Mesenchymal stem cell (in vitro differentiated cells and primary cell): ENCODE measurements at regions not wholly inside any gene's neighbourhood (a gene's known extent, or its start where the extent isn't known, plus 50 kb on each side); places are given as distances from the start of the nearest gene placed in this dataset.

Experiments
- DNase-seq: peaks from one replicate; pipeline ENCODE4 v3.0.0-alpha.2; 2013
- H2AFZ ChIP-seq: one replicate; pipeline ENCODE4 v1.6.1; 2013; ENCODE audit warnings: low read depth, mild to moderate bottlenecking, control low read depth, inconsistent platforms, low read length, moderate library complexity
- H2AK5ac ChIP-seq: 2 replicates; pipeline ENCODE4 v1.6.1; 2013; ENCODE audit warnings: low read length, moderate library complexity, mild to moderate bottlenecking, inconsistent platforms; ENCODE audit not compliant: severe bottlenecking
- H2BK120ac ChIP-seq: one replicate; pipeline ENCODE4 v1.6.1; 2013; ENCODE audit warnings: low read depth, mild to moderate bottlenecking, inconsistent platforms, low read length, moderate library complexity
- H2BK12ac ChIP-seq, 2 experiments: one replicate each; pipeline ENCODE4 v1.6.1; 2013; ENCODE audit warnings: inconsistent platforms in 2 of 2, low read length in 2 of 2, mild to moderate bottlenecking in 2 of 2, moderate library complexity in 2 of 2, control low read depth in 1 of 2
- H2BK15ac ChIP-seq: one replicate; pipeline ENCODE4 v1.6.1; 2013; ENCODE audit warnings: mild to moderate bottlenecking, low read depth, inconsistent platforms; ENCODE audit not compliant: poor library complexity, severe bottlenecking
- H2BK5ac ChIP-seq: 2 replicates; pipeline ENCODE4 v1.6.1; 2013; ENCODE audit warnings: low read depth, mild to moderate bottlenecking, low read length, control low read depth, inconsistent platforms; ENCODE audit not compliant: poor library complexity, severe bottlenecking
- H3K14ac ChIP-seq, 2 experiments: one replicate each; pipeline ENCODE4 v1.6.1; 2013; ENCODE audit warnings: inconsistent platforms in 2 of 2, low read length in 2 of 2, control low read depth in 1 of 2, mild to moderate bottlenecking in 1 of 2, moderate library complexity in 1 of 2
- H3K18ac ChIP-seq, 2 experiments: one replicate each; pipeline ENCODE4 v1.6.1; 2013; ENCODE audit warnings: inconsistent platforms in 2 of 2, low read length in 2 of 2, control low read depth in 1 of 2, low read depth in 1 of 2, mild to moderate bottlenecking in 1 of 2
- H3K23ac ChIP-seq, 2 experiments: one replicate each; pipeline ENCODE4 v1.6.1; 2013; ENCODE audit warnings: inconsistent platforms in 2 of 2, low read length in 2 of 2, mild to moderate bottlenecking in 2 of 2, moderate library complexity in 2 of 2, control low read depth in 1 of 2
- H3K27ac ChIP-seq: 2 replicates; pipeline ENCODE4 v1.5.1; 2013; ENCODE audit warnings: mild to moderate bottlenecking, moderate library complexity, low read length, control low read depth, inconsistent platforms; ENCODE audit not compliant: poor library complexity, severe bottlenecking
- H3K27me3 ChIP-seq, 2 experiments: 2 replicates each; pipeline versions ENCODE4 v1.6.1 to v1.7.0; 2013; ENCODE audit warnings: low read length in 2 of 2, mild to moderate bottlenecking in 2 of 2, moderate library complexity in 2 of 2, control low read depth in 1 of 2, inconsistent platforms in 1 of 2; ENCODE audit not compliant: control insufficient read depth in 1 of 2, insufficient read depth in 1 of 2
- H3K36me3 ChIP-seq, 2 experiments: 2 replicates each; pipeline versions ENCODE4 v1.6.1 to v1.7.0; 2013; ENCODE audit warnings: low read length in 2 of 2, control low read depth in 1 of 2, inconsistent platforms in 1 of 2, low read depth in 1 of 2, mild to moderate bottlenecking in 1 of 2; ENCODE audit not compliant: insufficient read depth in 2 of 2, control insufficient read depth in 1 of 2
- H3K4ac ChIP-seq, 2 experiments: one replicate each; pipeline ENCODE4 v1.6.1; 2013; ENCODE audit warnings: inconsistent platforms in 2 of 2, low read length in 2 of 2, mild to moderate bottlenecking in 2 of 2, moderate library complexity in 2 of 2, control low read depth in 1 of 2, low read depth in 1 of 2
- H3K4me1 ChIP-seq: 2 replicates; pipeline ENCODE4 v1.6.1; 2013; ENCODE audit warnings: low read depth, low read length, control low read depth; ENCODE audit not compliant: control insufficient read depth, insufficient read depth
- H3K4me2 ChIP-seq: 2 replicates; pipeline ENCODE4 v1.6.1; 2013; ENCODE audit warnings: low read length, mild to moderate bottlenecking, inconsistent platforms; ENCODE audit not compliant: poor library complexity, severe bottlenecking
- H3K4me3 ChIP-seq, 2 experiments: 2 replicates each; pipeline versions ENCODE4 v1.5.1 to v1.7.0; 2013; ENCODE audit warnings: low read length in 2 of 2, mild to moderate bottlenecking in 2 of 2, control low read depth in 1 of 2, low read depth in 1 of 2; ENCODE audit not compliant: insufficient read depth in 1 of 2
- H3K79me1 ChIP-seq: replicated peaks from 2 replicates; pipeline ENCODE4 v1.6.1; 2013; ENCODE audit warnings: mild to moderate bottlenecking, control low read depth, low read length, inconsistent platforms; ENCODE audit not compliant: poor library complexity, severe bottlenecking
- H3K9ac ChIP-seq: 2 replicates; pipeline ENCODE4 v1.7.0; 2013; ENCODE audit warnings: mild to moderate bottlenecking, low read length, moderate library complexity
- H3K9me3 ChIP-seq: 2 replicates; pipeline ENCODE4 v1.7.0; 2013; ENCODE audit warnings: mild to moderate bottlenecking, low read length; ENCODE audit not compliant: control insufficient read depth
- H4K8ac ChIP-seq: one replicate; pipeline ENCODE4 v1.6.1; 2013; ENCODE audit warnings: inconsistent platforms, mild to moderate bottlenecking, low read length, moderate library complexity
- H4K91ac ChIP-seq: one replicate; pipeline ENCODE4 v1.6.1; 2013; ENCODE audit warnings: mild to moderate bottlenecking, low read length, inconsistent platforms
- WGBS: methylation state at CpG from one replicate; pipeline ENCODE4 v1.1.7; 2013; ENCODE audit warnings: mixed read lengths; 5-methylcytosine and 5-hydroxymethylcytosine counted together

- H3K27me3 ChIP-seq, result no peaks in the 10 kb centered on the region
Measured at GRCh38 chr11:134569195-134569594, 157.2 kb upstream of the B3GAT1 start.

GRCh38 chr11:134566311-134566710 lies 154.3 kb upstream of the B3GAT1 start:
- no peak overlapping the region for H3K14ac ChIP-seq
- no peak overlapping the region for H2BK5ac ChIP-seq
- H3K27me3 ChIP-seq, result no peaks in the 10 kb centered on the region
- 51% methylated on average over 3 of the region's 4 CpGs for WGBS
- DNase-seq, result no peak
- H3K27ac ChIP-seq, result no peak overlapping the region
- no peak overlapping the region for H2BK15ac ChIP-seq
- no peak overlapping the region for H2BK12ac ChIP-seq
- no peak overlapping the region for H4K91ac ChIP-seq
- H3K4me2 ChIP-seq, result no peak overlapping the region
- no peak overlapping the region for H3K4ac ChIP-seq
- H3K36me3 ChIP-seq, result no peaks in the 10 kb centered on the region
- no peak overlapping the region for H3K23ac ChIP-seq
- no peak overlapping the region for H4K8ac ChIP-seq
- no peaks in the 10 kb centered on the region for H3K9me3 ChIP-seq
- no peak overlapping the region for H2AFZ ChIP-seq
- no peak overlapping the region for H3K4me3 ChIP-seq
- no peak overlapping the region for H2AK5ac ChIP-seq
- no peaks in the 10 kb centered on the region for H3K4me1 ChIP-seq
- H3K79me1 ChIP-seq, result no peaks in the 10 kb centered on the region
- H2BK120ac ChIP-seq, result no peak overlapping the region
- no peak overlapping the region for H3K18ac ChIP-seq
- H3K9ac ChIP-seq, result no peak overlapping the region

More at GRCh38 chr11:134569195-134569594, 157.2 kb upstream of the B3GAT1 start:
- H2BK12ac ChIP-seq, result no peak overlapping the region
- no peak overlapping the region for H2BK5ac ChIP-seq
- H3K9me3 ChIP-seq, result no peaks in the 10 kb centered on the region
- no peak for DNase-seq
- no peak overlapping the region for H4K8ac ChIP-seq
- H3K14ac ChIP-seq, result no peak overlapping the region
- no peak overlapping the region for H2AK5ac ChIP-seq
- no peak overlapping the region for H3K27ac ChIP-seq
- no peaks in the 10 kb centered on the region for H3K4me1 ChIP-seq
- H3K4ac ChIP-seq, result no peak overlapping the region
- no peak overlapping the region for H3K4me2 ChIP-seq
- no peak overlapping the region for H2BK120ac ChIP-seq
- no peak overlapping the region for H2BK15ac ChIP-seq
- H3K9ac ChIP-seq, result no peak overlapping the region
- H3K23ac ChIP-seq, result no peak overlapping the region
- no peaks in the 10 kb centered on the region for H3K36me3 ChIP-seq
- H2AFZ ChIP-seq, result no peak overlapping the region
- H3K79me1 ChIP-seq, result no peaks in the 10 kb centered on the region
- no peak overlapping the region for H4K91ac ChIP-seq
- no peak overlapping the region for H3K4me3 ChIP-seq
- H3K18ac ChIP-seq, result no peak overlapping the region
- WGBS, result 74% methylated on average over 6 of the region's 6 CpGs

- no peak overlapping the region for H3K4ac ChIP-seq
- DNase-seq, result no peak
- H3K4me1 ChIP-seq, result no peaks in the 10 kb centered on the region
- no peak overlapping the region for H4K8ac ChIP-seq
- H2BK120ac ChIP-seq, result no peak overlapping the region
- H3K23ac ChIP-seq, result no peak overlapping the region
- no peak overlapping the region for H2BK12ac ChIP-seq
- H3K36me3 ChIP-seq, result no peaks in the 10 kb centered on the region
- H2AK5ac ChIP-seq, result no peak overlapping the region
- H3K27me3 ChIP-seq, result no peaks in the 10 kb centered on the region
- no peak overlapping the region for H3K4me3 ChIP-seq
- H3K14ac ChIP-seq, result no peak overlapping the region
- no peak overlapping the region for H3K4me2 ChIP-seq
- no peak overlapping the region for H2BK15ac ChIP-seq
- WGBS, result 75% methylated on average over 12 of the region's 12 CpGs
- H3K79me1 ChIP-seq, result no peaks in the 10 kb centered on the region
- H3K18ac ChIP-seq, result no peak overlapping the region
- H3K9me3 ChIP-seq, result no peaks in the 10 kb centered on the region
- H3K9ac ChIP-seq, result no peak overlapping the region
- H4K91ac ChIP-seq, result no peak overlapping the region
- no peak overlapping the region for H3K27ac ChIP-seq
- no peak overlapping the region for H2AFZ ChIP-seq
- no peak overlapping the region for H2BK5ac ChIP-seq
Measured at GRCh38 chr11:134565343-134565891, 153.4 kb upstream of the B3GAT1 start.

- H2BK5ac ChIP-seq, result no peak overlapping the region
- no peak overlapping the region for H3K27ac ChIP-seq
- H3K4me3 ChIP-seq, result no peak overlapping the region
- H3K36me3 ChIP-seq, result no peaks in the 10 kb centered on the region
- no peak overlapping the region for H3K4ac ChIP-seq
- no peak overlapping the region for H2BK120ac ChIP-seq
- H3K14ac ChIP-seq, result no peak overlapping the region
- H3K4me1 ChIP-seq, result no peaks in the 10 kb centered on the region
- no peak overlapping the region for H3K9ac ChIP-seq
- no peak overlapping the region for H4K91ac ChIP-seq
- no peak overlapping the region for H3K23ac ChIP-seq
- no peaks in the 10 kb centered on the region for H3K79me1 ChIP-seq
- H3K18ac ChIP-seq, result no peak overlapping the region
- no peak overlapping the region for H2BK12ac ChIP-seq
- DNase-seq, result no peak
- WGBS, result 70% methylated on average over 6 of the region's 6 CpGs
- no peaks in the 10 kb centered on the region for H3K27me3 ChIP-seq
- no peaks in the 10 kb centered on the region for H3K9me3 ChIP-seq
- H2BK15ac ChIP-seq, result no peak overlapping the region
- no peak overlapping the region for H4K8ac ChIP-seq
- no peak overlapping the region for H2AK5ac ChIP-seq
- H3K4me2 ChIP-seq, result no peak overlapping the region
- H2AFZ ChIP-seq, result no peak overlapping the region
Measured at GRCh38 chr11:134564472-134565200, 152.6 kb upstream of the B3GAT1 start.
